ENCODE measurements at regions not wholly inside any gene's neighbourhood (a gene's known extent, or its start where the extent isn't known, plus 50 kb on each side); places are given as distances from the start of the nearest gene placed in this dataset.
A peak's percentile ranks its signal among the peaks of the same experiment; 100 is the strongest.

DNA sequence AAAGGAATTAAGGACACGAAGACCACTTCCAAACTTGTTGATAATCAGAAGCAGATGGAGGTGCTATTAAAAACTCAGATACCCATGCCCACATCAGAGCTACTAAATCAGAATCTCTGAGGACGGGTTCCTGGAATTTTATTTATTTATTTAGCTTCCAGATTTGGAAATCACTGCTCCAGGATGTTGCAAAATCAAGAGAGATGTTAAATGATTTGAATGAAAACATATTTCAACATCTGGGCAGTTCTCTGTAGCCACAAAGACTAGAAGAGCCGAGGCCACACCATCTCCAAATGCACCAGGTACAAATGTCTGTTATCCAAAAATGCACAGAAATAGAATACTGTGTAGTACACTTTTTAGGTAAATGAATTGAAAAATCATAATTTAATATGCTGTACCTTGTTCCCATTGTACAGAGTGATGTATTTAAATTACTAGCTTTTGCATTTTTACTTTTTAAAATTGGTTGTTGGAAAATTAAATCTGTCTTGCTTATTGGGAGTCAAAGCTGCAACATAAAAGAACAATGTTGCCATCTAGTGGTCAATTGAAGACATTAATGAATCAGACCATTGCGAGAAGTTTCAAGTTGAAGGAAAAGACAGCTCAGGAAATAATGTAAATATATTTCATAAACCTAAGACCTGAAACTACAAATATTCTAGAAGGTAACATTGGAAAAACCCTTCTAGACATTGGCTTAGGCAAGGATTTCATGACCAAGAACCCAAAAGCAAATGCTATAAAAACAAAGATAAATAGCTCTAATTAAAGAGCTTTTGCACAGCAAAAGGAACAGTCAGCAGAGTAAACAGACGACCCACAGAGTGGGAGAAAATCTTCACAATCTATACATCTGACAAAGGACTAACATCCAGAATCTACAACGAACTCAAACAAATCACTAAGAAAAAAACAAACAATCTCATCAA lies 151.3 kb upstream of the TTC29 start:
- TF ChIP-seq EZH2phosphoT487 (IDR thresholded peaks at IDR 0.05; ENCODE audit: low read depth, severe bottlenecking, unreplicated experiment): no peak
- TF ChIP-seq, protein P1, sequence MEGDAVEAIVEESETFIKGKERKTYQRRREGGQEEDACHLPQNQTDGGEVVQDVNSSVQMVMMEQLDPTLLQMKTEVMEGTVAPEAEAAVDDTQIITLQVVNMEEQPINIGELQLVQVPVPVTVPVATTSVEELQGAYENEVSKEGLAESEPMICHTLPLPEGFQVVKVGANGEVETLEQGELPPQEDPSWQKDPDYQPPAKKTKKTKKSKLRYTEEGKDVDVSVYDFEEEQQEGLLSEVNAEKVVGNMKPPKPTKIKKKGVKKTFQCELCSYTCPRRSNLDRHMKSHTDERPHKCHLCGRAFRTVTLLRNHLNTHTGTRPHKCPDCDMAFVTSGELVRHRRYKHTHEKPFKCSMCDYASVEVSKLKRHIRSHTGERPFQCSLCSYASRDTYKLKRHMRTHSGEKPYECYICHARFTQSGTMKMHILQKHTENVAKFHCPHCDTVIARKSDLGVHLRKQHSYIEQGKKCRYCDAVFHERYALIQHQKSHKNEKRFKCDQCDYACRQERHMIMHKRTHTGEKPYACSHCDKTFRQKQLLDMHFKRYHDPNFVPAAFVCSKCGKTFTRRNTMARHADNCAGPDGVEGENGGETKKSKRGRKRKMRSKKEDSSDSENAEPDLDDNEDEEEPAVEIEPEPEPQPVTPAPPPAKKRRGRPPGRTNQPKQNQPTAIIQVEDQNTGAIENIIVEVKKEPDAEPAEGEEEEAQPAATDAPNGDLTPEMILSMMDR (IDR thresholded peaks at IDR 0.05; ENCODE audit: poor library complexity): peak; percentile 83
- no peaks in the 10 kb centered on the region for H3K9me3 ChIP-seq (ENCODE audit: low read depth)
- no peaks in the 10 kb centered on the region for H3K79me2 ChIP-seq
- H3K4me2 ChIP-seq: no peak overlapping the region
- DNase-seq (ENCODE audit: low spot score): peak; percentile 61
- no peak overlapping the region for H3K27ac ChIP-seq
- H3K4me3 ChIP-seq: no peak overlapping the region
- peaks cover 15% of the 10 kb centered on the region for H3K4me1 ChIP-seq (ENCODE audit: insufficient read depth)
- no peak overlapping the region for H2AFZ ChIP-seq
- H3K36me3 ChIP-seq (replicated peaks; ENCODE audit: insufficient read depth, low read depth): no peaks in the 10 kb centered on the region
- WGBS (ENCODE audit: low lambda C conversion rate, missing lambda C conversion rate): 27% methylated on average over 6 of the region's 6 CpGs
- no peaks in the 10 kb centered on the region for H4K20me1 ChIP-seq (ENCODE audit: insufficient read depth, poor library complexity, severe bottlenecking)
- H3K27me3 ChIP-seq: no peaks in the 10 kb centered on the region
- no peaks in the 10 kb centered on the region for H3K9me2 ChIP-seq (replicated peaks; ENCODE audit: insufficient read depth)

DNA sequence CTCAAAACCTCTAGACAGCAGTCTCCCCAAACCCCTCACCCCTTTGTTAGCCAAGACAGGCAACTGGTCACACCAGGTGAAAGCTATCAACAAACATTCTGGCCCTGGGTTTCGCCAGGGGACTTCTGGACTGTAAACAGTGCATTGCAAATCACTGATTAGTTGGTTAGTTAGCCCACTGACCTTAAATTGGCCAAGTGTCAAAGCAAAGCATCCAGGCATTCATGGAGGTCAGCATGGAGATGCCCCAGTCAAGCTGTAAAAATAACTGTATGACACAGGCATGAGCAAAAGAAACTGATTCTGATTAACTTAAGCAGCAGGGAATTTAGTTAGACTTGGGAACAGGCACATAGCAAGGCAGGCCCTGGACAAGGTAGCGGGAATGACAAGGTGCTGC lies 156.0 kb upstream of the TTC29 start:
- no peaks in the 10 kb centered on the region for H3K9me2 ChIP-seq (replicated peaks; ENCODE audit: insufficient read depth)
- no peaks in the 10 kb centered on the region for H3K79me2 ChIP-seq
- no peak overlapping the region for H2AFZ ChIP-seq
- no peak overlapping the region for H3K4me2 ChIP-seq
- H3K27me3 ChIP-seq: no peaks in the 10 kb centered on the region
- no peak for DNase-seq (ENCODE audit: low spot score)
- TF ChIP-seq EZH2phosphoT487 (IDR thresholded peaks at IDR 0.05; ENCODE audit: low read depth, severe bottlenecking, unreplicated experiment): no peak
- TF ChIP-seq EZH2 (IDR thresholded peaks at IDR 0.05; ENCODE audit: borderline replicate concordance): no peak
- TF ChIP-seq, protein P1 (IDR thresholded peaks at IDR 0.05; ENCODE audit: poor library complexity): no peak
- WGBS (ENCODE audit: low lambda C conversion rate, missing lambda C conversion rate): 38% methylated on average over 2 of the region's 2 CpGs
- no peak overlapping the region for H3K4me3 ChIP-seq
- no peaks in the 10 kb centered on the region for H3K4me1 ChIP-seq (ENCODE audit: insufficient read depth)
- no peaks in the 10 kb centered on the region for H3K9me3 ChIP-seq (ENCODE audit: low read depth)
- H3K27ac ChIP-seq: no peak overlapping the region
- no peaks in the 10 kb centered on the region for H4K20me1 ChIP-seq (ENCODE audit: insufficient read depth, poor library complexity, severe bottlenecking)
- no peaks in the 10 kb centered on the region for H3K36me3 ChIP-seq (replicated peaks; ENCODE audit: insufficient read depth, low read depth)

DNA sequence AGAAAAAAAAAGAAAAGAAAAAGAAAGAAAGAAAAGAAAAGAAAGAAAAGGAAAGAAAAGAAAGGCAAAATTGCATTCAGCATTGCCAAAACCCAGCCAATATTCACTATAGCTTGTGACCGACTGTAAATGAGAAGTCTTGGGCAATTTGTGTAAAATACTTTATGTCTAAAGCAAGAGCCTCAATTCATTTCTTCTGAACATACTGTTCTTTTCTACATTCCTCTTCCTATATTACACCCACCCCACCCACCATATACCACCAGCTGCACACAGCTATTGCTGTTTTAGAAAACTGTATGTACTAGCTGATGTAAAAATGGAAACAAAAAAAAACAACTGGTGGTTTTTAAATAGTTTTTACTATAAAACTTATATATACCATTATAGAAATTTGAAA lies 156.9 kb upstream of the TTC29 start:
- H3K79me2 ChIP-seq: no peaks in the 10 kb centered on the region
- H2AFZ ChIP-seq: no peak overlapping the region
- no peak overlapping the region for H3K4me2 ChIP-seq
- TF ChIP-seq EZH2 (IDR thresholded peaks at IDR 0.05; ENCODE audit: borderline replicate concordance): no peak
- no peak for TF ChIP-seq EZH2phosphoT487 (IDR thresholded peaks at IDR 0.05; ENCODE audit: low read depth, severe bottlenecking, unreplicated experiment)
- TF ChIP-seq, protein P1 (IDR thresholded peaks at IDR 0.05; ENCODE audit: poor library complexity): no peak
- no peak overlapping the region for H3K4me3 ChIP-seq
- H3K27me3 ChIP-seq: no peaks in the 10 kb centered on the region
- no peaks in the 10 kb centered on the region for H3K4me1 ChIP-seq (ENCODE audit: insufficient read depth)
- H3K36me3 ChIP-seq (replicated peaks; ENCODE audit: insufficient read depth, low read depth): no peaks in the 10 kb centered on the region
- no peak for DNase-seq (ENCODE audit: low spot score)
- H4K20me1 ChIP-seq (ENCODE audit: insufficient read depth, poor library complexity, severe bottlenecking): no peaks in the 10 kb centered on the region
- 92% methylated on average over 1 of the region's 1 CpG for WGBS (ENCODE audit: low lambda C conversion rate, missing lambda C conversion rate)
- no peaks in the 10 kb centered on the region for H3K9me2 ChIP-seq (replicated peaks; ENCODE audit: insufficient read depth)
- H3K9me3 ChIP-seq (ENCODE audit: low read depth): no peaks in the 10 kb centered on the region
- H3K27ac ChIP-seq: no peak overlapping the region
